Heart left ventricle (tissue), 13 donors: ENCODE measurements at regions not wholly inside any gene's neighbourhood (a gene's known extent, or its start where the extent isn't known, plus 50 kb on each side); places are given as distances from the start of the nearest gene placed in this dataset.

Source experiments
- CTCF ChIP-seq, 12 donors: fragments of 200-600 bp; sonication (generic) in 4 of 12; IDR thresholded peaks; one replicate each; pipeline versions ENCODE4 v1.5.0 to v1.8.0; 2018 to 2022; ENCODE audit warnings: antibody characterized with exemption in 12 of 12, mild to moderate bottlenecking in 5 of 12
- POLR2A ChIP-seq, 2 donors: fragments of 450-650 bp; IDR thresholded peaks; one replicate each; pipeline ENCODE4 v1.6.1; 2017; ENCODE audit warnings: antibody characterized with exemption in 2 of 2, mild to moderate bottlenecking in 2 of 2, moderate library complexity in 2 of 2
- donor health status: ischemic (EF 13 %, LVEDD 7.1; RV severe dilation, severe dysfunction).
- donor health status: DM: no; HTN: yes; CAD: no.
- donor health status: DM: no; HTN: no; CAD: no.
- donor health status: ischemic (EF 25% LVEDD 6.9; RV normal size, moderate dysfunction).
- donor health status: ischemic (EF 25% LVEDD 5.7; RV mildly dilated, moderate dysfunction).
- donor health status: ischemic (EF 35%, LVEDD 5.7; RV mildly dilated, moderate dysfunction).
- donor health status: nonischemic (EF 11% LVEDD 7.7; RV severe dilation, severe dysfunction).
- donor health status: DM: yes; HTN: yes; CAD: no.
- donor health status: PGD.
- donor health status: ischemic (EF 29% LVEDD 5.4; RV normal size, mild dysfunction).
- donor health status: nonischemic (EF 23%, LVEDD 6.1; RV moderate dilation, normal function).

GRCh38 chr5:164746723-164747122, 1241.3 kb downstream of the MAT2B start:
- TF ChIP-seq CTCF (IDR thresholded peaks at IDR 0.05) (no peak), POLR2A (IDR thresholded peaks at IDR 0.05) (no peak)
